COLO668 (cell line): ENCODE measurements at regions not wholly inside any gene's neighbourhood (a gene's known extent, or its start where the extent isn't known, plus 50 kb on each side); places are given as distances from the start of the nearest gene placed in this dataset.
"Not testable (repeated sequence)": the region's sequence is repeated elsewhere in the genome, so short reads cannot be mapped to it uniquely, and the experiment has no call there.

Experiments used
- DNase-seq: peaks from one replicate; lab custom pipeline; 2025; ENCODE audit not compliant: unreplicated experiment; lab: John Stamatoyannopoulos, UW

DNA sequence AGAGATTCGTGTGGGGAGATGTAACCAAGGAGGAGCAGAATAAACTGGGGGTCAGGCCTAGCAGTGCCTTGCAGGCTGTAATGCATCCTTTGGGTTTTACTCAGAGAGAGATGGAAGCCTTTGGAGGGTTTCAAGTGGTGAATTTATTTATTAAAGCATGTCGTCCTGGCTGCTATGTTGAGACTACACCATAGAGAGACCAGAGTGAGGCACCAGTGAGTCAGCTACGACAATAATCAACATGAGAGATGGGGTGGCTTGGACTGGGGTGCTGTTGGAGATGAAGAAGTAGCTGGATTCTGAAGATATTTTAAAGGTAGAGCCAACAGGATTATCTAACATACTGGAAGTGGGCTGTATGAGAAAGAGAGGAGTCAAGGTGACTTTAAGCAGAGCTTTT is 335.3 kb upstream of the ARHGEF26 start:
- no peak for DNase-seq

DNA sequence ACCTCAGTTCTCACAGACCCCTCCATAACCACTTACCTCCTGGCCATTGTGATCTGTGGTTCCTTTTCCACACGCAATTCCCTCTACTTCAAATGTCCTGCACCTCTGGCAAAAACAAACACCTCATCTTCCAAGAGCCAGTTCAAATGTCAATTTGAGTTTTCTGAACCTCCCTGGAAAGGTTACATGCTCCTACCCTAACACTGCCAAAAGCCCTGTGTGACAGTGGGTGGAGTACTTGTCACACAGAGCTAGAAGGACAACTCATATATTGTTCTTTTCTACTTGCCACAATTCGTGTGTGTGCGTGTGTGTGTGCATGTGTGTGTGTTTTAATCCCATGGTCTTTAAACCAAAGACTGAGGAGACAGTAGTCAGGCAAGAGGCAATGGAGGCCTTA is 331.8 kb upstream of the ARHGEF26 start:
- DNase-seq, result no peak

DNA sequence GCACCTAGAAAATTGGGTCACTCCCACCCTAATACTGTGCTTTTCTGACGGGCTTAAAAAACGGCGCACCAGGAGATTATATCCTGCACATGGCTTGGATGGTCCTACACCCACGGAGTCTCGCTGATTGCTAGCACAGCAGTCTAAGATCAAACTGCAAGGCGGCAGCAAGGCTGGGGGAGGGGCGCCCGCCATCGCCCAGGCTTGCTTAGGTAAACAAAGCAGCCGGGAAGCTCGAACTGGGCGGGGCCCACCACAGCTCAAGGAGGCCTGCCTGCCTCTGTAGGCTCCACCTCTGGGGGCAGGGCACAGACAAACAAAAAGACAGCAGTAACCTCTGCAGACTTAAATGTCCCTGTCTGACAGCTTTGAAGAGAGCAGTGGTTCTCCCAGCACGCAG is 324.1 kb upstream of the ARHGEF26 start:
- DNase-seq, result not testable (repeated sequence)

DNA sequence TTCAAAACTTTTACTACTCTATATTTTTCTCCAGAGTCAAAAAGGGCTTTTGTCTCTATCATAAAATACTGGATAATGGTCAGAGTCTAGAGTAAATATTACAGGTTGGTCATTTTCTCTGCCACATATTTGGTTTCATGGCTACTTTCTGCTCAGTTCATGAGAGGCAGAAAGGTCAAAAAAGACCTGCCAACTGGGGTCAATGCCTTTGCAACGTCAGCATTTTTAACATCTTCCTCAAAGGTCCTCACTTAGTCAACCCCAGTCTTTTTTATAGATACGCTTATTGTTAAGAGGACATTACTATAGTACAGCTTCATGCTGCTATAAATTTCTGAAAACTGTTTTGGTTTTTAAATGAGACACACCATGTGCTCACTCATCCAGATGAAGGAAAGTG is 312.1 kb upstream of the ARHGEF26 start:
- no peak for DNase-seq

DNA sequence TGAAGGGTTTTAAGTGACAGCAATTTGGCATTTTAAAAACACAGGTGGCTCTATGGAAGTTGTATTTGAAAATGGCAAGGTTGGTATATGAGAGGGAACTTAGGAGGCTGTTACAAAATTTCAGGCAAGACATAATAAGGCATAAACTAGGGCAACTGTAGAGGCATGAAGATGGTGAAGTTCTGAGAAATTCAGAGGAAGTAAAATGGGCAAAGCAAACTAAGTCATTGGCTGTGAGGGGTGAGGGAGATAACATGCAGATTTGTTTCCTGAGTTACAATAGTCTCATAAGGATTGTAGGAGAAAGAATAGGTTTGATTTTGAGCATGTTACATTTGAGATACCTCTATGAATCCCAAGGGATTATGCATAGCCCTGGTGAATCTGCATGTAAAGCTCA is 302.9 kb upstream of the ARHGEF26 start:
- no peak for DNase-seq

DNA sequence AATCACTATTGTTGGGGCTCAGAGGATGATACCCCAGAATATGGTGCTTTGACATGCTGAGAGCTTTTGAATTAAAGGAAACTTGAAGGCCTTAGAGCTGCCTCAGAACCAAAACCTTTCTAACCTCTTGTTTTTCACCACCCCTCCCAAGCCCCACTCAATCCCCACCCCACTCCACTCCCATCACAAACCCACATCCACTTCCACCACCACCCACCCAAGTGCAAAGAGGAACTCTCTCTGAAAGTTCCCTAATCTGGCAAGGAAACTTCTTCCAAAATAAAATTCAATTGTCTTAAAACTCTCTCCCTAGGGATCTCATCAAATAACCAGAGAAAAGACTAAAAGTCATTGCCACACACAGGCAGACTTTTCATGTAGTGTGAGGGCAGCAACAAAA is 301.2 kb upstream of the ARHGEF26 start:
- no peak for DNase-seq

DNA sequence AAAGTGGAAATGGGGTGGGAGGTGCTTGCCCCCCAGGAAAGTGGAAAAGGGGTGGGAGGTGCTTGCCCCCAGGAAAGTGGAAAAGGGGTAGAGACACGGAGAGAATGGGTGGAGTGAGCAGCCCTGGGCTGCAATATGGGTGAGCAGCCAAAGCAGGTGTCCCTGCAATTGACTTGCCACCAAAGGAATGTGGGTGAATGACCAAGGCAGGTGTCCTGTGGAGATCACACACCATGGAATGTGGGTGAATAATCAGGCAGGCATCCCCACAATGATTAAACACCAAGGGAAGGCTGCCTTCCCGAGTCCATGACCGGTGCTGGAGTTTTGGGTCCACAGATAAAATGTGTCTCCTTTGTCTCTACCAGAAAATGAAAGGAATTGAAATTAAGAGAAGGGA is 292.8 kb upstream of the ARHGEF26 start:
- not testable (repeated sequence) for DNase-seq

DNA sequence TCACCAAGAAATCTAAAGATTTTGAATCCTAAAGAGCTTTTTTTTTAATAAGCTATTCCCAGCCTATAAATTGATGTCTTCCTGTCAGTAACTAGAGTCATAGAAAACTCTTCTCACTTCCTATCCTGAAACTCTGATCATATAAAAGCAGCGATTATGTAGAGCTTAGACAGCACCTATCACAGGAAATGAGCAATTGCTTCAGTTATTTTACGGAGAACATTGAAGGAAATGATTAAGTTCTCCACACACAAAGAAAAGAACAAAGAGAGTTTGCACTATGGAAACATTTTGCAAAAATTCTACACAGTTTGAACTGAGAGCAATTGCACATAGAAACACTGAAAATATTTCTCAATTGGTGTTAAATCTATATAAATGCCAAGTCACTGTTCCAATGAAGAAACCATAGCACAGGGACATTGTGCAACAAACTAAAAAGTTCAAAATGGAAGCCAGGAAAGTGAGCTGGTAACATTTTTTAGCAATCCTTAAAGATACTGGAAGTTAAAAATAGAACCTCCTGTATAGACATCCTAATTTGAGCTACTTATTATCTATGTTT is 291.5 kb upstream of the ARHGEF26 start:
- DNase-seq, result no peak

DNA sequence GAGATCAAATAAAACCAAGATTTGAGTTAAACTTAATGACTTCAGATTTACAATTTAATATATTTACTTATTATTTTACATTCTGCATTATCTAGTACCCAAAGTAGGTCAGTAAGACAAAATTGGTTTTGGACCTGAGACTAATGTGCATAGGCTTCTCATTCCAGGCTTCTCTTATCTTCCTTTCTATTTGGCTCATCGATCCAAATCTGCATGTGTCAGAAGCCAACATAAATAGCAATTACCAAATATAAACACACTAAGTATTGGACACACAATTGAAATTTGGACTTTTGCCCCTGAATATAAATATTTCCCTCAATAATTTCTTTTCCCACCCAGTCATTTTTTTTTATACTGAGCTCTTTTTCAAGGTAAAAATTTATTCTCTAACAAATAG is 290.6 kb upstream of the ARHGEF26 start:
- DNase-seq, result no peak

DNA sequence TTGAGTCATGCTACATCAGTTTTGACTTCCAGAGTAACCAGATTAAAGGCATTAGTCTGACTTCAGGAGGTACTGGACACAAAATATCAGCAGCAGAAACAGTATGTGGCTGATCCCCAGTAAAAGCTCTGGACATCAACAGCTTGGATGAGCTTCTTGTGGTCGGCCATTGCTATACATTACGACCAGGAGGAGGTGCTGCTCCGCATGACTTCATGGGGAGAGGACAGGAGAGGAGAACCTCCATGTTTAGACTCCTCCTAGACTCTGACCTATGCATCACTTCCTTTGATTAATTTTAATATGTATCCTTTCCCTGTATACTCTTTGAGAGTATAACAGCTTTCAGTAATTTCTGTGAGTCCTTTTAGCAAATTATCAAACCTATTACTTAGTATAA is 285.6 kb upstream of the ARHGEF26 start:
- DNase-seq, result no peak

DNA sequence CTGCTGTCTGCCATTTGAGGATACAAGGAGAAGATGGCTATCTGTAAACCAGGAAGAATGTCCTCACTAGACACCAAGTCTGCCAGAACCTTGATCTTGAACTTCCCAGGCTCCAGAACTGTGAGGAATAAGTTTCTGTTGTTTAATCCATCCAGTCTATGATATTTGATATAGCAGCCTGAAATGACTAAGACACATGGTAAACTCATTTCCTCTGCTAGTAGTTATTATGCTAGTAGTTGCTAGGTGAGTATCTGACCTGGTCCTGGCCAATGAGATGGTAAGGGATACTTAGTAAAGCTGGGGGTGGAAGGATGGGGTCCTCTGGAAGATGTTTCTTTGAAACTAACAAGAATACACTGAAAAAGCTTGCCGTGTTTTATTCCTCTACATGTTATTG is 280.7 kb upstream of the ARHGEF26 start:
- no peak for DNase-seq

DNA sequence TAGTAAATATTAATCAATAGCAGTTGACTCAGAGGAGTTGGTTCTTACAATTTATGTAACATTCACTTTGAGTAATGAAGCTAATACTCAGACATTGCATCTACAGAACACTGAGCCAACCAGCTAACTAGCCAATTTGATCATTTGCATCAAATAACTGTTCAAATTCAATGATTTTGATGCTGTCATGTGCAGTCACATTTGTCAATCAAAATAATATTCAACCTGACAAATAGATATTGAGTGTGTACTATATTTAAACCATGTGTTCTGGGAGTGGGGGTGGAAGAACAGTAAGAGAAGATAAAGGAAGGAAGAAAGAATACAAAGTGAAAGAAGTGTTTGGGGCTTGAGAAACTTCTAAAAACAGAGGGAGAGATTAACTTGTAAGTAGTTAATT is 277.2 kb upstream of the ARHGEF26 start:
- DNase-seq, result no peak

DNA sequence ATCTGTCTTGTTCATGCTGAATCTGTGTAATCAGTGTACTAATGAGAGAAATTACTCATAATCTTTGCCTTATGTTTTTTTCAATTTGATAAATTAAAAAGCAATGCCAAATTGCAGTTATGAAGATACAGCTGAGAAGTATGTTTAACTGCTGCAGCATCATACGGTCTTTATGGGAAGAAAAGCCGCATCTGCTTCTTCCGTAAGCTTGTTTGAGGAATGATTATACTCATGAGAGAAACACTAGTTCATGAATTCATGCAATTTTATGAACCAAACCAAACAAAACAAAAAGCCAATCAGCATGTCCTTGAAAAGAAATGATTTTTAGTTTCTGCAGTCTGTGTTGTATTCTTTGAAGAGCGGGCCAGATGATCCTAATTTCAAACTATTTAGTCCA is 275.9 kb upstream of the ARHGEF26 start:
- no peak for DNase-seq

DNA sequence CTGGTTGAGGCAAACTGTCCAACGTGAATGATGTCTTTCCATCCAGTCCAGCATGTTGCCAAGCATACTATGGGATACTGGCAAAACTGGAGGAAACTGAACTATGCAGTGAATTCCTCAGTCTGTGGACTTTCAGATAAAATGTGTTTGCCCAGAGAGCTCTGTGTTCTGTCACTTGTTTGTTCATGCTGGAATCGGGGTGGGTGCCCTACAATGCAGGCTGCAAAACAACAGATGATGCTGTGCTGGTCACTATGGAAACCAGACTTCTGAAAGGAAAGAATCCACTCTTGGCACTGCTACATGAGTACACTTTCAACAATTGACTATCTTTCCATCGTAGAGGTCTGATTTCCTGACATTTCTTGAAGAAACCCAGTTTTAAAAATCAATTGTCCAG is 272.5 kb upstream of the ARHGEF26 start:
- DNase-seq, result no peak

DNA sequence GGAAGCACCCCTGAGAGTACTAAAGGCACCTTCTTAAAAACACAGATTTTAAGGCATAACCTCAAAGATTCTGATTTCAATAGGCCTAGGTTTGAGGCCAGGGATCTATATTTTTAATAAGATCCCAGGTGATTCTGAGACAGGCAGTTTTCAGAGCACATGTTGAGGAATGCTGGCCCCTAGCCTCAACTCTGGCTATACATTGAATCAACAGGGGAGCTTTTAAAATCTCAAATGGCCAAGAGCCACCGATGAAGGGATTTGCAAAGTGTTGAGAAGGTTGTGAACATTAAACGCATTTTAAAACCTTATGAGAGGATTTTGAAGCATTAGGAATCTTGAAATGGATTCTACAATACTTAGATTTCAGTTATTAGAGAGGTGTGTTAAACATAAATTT is 268.8 kb upstream of the ARHGEF26 start:
- no peak for DNase-seq

DNA sequence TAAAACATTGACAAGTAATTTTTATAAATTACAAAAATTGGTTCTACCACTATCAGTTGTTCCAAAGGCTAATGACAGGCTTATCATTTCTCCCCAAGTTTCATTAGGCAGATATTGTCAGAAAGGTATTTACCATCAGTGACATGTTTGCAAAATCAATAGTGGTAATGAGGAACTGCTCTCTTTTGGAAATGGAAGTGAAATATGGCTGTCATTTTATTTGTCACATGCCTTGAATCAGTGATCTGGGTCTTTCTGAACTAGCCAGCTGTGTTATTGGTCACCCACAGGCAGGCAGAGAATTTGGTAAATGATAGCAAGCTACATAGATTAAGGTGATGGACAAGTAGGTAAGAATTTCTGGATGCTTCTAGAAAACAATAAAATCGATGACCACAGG is 268.0 kb upstream of the ARHGEF26 start:
- DNase-seq, result no peak

DNA sequence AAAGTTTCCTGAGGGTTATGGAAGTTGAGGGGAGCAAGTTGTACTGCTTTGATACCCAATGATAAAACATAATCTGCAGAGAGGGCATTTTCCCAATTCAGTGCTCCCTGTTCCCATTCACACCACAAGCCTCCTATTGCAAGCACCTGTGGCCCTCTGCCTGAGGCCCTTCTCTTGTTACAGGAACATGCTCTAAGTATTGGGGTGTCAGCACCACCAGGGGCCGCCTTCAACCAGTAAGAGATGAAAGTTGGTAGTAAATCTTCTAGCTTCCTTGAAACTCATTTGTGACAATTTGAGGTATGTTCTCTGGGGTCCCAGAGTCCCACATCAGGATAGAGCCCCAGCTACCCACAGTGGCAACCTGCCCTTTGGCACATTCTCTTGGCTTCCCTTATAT is 265.4 kb upstream of the ARHGEF26 start:
- no peak for DNase-seq

DNA sequence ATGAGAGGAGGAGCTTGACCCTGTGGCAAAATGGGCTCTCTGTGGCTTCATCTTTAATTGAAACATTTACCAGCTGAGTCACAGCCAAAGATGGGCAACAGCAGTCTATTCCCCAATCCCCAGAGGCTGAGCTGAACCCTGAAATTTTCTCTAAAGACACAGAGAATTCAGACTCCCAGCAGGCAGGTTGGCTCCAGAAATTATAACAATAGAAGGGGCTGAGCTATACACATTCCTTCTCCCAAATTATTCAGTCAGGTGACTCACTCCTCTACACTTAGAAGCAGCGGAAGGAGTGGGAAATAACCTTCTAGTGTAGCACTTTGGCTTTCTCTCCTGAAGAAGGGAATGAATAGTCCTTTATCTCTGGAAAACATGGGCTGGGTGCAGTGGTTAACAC is 264.3 kb upstream of the ARHGEF26 start:
- DNase-seq, result no peak

DNA sequence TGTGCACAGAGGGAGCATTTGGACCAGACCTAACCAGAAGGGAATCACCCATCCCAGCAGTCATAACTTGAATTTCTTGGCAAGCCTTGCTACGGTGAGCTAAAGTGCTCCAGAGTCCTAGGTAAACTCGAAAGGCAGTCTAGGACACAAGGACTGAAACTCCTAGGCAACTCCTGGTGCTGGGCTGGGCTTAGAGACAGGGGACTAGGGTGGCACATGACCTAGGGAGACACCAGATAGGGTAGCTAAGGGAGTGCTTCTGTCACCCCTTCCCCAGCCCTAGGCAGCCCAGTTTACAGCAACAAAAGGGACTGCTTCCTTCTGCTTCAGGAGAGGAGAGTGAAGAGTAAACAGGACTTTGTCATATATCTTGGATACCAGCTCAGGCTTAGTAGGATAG is 256.4 kb upstream of the ARHGEF26 start:
- DNase-seq, result no peak

DNA sequence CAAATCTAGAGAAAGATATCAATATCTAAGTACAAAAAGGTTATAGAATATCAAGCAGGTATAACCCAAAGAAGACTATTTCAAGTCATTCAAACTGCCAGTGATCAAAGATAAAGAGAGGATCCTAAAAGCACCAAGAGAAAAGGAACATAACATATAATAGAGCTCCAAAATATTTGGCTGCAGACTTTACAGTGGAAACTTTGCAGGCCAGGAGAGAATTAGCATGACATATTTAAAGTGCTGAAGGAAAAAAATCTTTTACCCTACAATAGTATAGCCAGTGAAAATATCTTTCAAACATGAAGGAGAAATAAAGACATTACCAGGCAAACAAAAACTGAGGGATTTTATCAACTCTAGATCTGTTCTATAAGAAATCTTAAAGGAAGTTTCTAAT is 254.3 kb upstream of the ARHGEF26 start:
- DNase-seq, result no peak

DNA sequence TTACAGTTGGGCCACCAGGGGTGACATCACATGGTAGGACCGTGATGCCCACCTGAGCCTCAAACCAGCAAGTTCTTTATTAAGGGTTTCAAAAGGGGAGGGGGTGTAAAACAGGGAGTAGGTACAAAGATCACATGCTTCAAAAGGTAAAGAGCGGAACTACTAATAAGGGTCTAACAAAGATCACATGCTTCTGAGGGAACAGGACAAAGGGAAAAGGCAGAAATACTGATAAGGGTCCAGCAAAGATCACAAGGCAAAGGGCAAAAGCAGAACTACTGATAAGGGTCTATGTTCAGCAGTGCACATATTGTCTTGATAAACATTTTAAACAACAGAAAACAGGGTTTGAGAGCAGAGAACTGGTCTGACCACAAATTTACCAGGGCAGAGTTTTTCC is 246.8 kb upstream of the ARHGEF26 start:
- not testable (repeated sequence) for DNase-seq

DNA sequence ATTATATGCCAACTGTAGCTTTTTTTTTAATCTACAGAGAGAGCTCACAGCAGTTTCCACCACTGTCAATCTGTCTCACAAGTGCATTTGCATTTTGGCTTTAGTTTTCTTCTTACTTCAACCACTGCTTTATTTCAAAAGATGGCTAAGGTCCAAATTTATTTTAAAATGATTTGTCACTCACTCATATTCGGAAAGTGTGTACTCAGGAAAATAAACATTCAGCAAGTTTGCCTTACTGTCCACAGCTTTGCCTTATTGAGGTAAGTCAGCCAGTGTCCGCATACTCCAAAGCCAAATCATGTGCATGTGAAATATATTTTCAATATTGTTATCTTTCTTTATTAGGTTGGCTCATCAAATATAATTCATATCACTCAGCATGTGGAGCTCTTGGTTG is 240.7 kb upstream of the ARHGEF26 start:
- DNase-seq, result no peak

DNA sequence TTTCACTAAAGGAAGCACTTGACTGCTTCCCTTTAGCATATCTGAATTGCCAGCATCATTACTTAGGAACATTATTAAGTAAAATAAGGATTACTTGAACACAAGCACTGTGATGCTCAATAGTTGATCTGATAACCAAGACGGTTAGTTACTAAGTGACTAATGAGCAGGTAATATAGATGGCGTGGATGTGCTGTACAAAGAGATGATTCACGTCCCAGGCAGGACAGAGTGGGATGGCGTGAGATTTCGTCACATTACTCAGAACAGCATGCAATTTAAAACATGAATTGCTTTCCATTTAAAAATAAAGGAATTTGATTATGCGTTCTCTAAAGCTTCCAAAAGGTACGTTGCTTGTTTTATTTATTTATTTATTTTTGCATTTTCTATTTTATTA is 240.0 kb upstream of the ARHGEF26 start:
- DNase-seq, result no peak

DNA sequence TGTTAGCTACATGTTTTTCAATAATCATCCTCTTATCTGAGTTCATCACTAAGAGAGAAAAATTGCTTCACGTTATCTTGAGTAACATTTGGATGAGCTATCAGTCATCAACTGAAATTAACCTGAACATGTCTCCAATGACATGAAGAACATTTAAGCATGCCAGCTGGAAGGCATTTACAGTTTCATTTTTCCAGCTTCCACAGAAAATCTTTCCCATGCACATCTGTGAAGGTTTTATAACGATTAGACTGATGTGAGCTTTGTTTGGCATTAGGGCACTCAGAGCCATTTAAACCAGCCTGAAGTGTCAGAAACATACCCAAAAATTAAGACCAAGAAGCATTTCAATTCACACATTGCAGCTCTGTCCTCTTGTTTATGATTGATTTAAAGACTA is 235.8 kb upstream of the ARHGEF26 start:
- DNase-seq, result no peak
